HCT116 (cell line): ENCODE measurements at regions not wholly inside any gene's neighbourhood (a gene's known extent, or its start where the extent isn't known, plus 50 kb on each side); places are given as distances from the start of the nearest gene placed in this dataset.

ENCODE experiments used
- ATAC-seq: fragments of 200-7000 bp; cut with Tn5 transposase; 2 replicates; pipeline ENCODE4 v1.9.1; 2020; ENCODE audit warnings: mild to moderate bottlenecking, moderate library complexity
- BruUV-seq: library from RNA; stranded (reverse); fragments of 400-500 nt; replicated peaks from 2 replicates; lab custom pipeline; 2021; lab: Mats Ljungman, UMichigan
- CTCF ChIA-PET: fragments of 300-600 bp; sonication (Branson Sonifier 250); formaldehyde crosslinking; loops from one replicate; lab custom pipeline; 2021; ENCODE audit warnings: antibody characterized with exemption; lab: Charles Lee
- POLR2A ChIA-PET: fragments of 300-600, 350-600 bp; sonication (Branson Sonifier 250); formaldehyde crosslinking; loops from one replicate; lab custom pipeline; 2021; ENCODE audit warnings: antibody characterized with exemption; lab: Charles Lee
- RAD21 ChIA-PET, 2 experiments: fragments of 300-600 bp; sonication (Branson Sonifier 250); formaldehyde crosslinking; loops; one replicate each; lab custom pipeline; 2023; ENCODE audit warnings: low total read pairs in 2 of 2; ENCODE audit not compliant: uncharacterized antibody in 2 of 2, unreplicated experiment in 2 of 2, low non-redundant PET in 1 of 2; lab: Charles Lee
- DNase-seq: peaks from one replicate; pipeline ENCODE4 v3.0.0-alpha.2; 2010; ENCODE audit warnings: low read depth, low spot score
- H2AFZ ChIP-seq: fragments of 200-600 bp; shearing (Covaris generic), sonication (generic); 2 replicates; pipeline ENCODE4 v1.6.1; 2017; ENCODE audit warnings: low read depth, mixed run types, mixed read lengths, antibody characterized with exemption, low read length; ENCODE audit not compliant: poor library complexity, severe bottlenecking
- H3K27ac ChIP-seq: 2 replicates; pipeline ENCODE4 v1.5.1; 2012; ENCODE audit warnings: low read depth, low read length
- H3K27me3 ChIP-seq: fragments of 200-600 bp; sonication (generic); 2 replicates; pipeline ENCODE4 v1.6.1; 2016; ENCODE audit warnings: mixed run types, low read length, mixed read lengths; ENCODE audit not compliant: insufficient read depth
- H3K36me3 ChIP-seq, 2 experiments: fragments of 200-500 bp in 1 of 2; fragments of 200-600 bp in 1 of 2; sonication (Bioruptor generic) in 1 of 2; sonication (generic) in 1 of 2; 2 replicates each; pipeline versions ENCODE4 v1.5.1 to v1.6.1; 2014 to 2016; ENCODE audit warnings: low read length in 2 of 2, inconsistent platforms in 1 of 2, mixed read lengths in 1 of 2, mixed run types in 1 of 2; ENCODE audit not compliant: insufficient read depth in 2 of 2, control insufficient read depth in 1 of 2
- H3K4me1 ChIP-seq, 2 experiments: fragments of 200-600 bp in 1 of 2; sonication (generic) in 1 of 2; 2 replicates each; pipeline versions ENCODE4 v1.5.1 to v1.6.1; 2012 to 2017; ENCODE audit warnings: low read length in 2 of 2, inconsistent platforms in 1 of 2, mild to moderate bottlenecking in 1 of 2, mixed read lengths in 1 of 2, mixed run types in 1 of 2, moderate library complexity in 1 of 2; ENCODE audit not compliant: insufficient read depth in 2 of 2, control insufficient read depth in 1 of 2
- H3K4me2 ChIP-seq: fragments of 200-600 bp; sonication (generic); 2 replicates; pipeline ENCODE4 v1.6.1; 2017; ENCODE audit warnings: mixed run types, low read length, mixed read lengths
- H3K4me3 ChIP-seq, 2 experiments: fragments of 200-600 bp in 1 of 2; sonication (generic) in 1 of 2; replicated peaks in 1 of 2; 2 replicates each; pipeline ENCODE4 v1.5.1; 2011 to 2016; ENCODE audit warnings: low read length in 2 of 2, control low read depth in 1 of 2, low read depth in 1 of 2, mild to moderate bottlenecking in 1 of 2, mixed read lengths in 1 of 2, mixed run types in 1 of 2
- H3K79me2 ChIP-seq: fragments of 200-600 bp; sonication (generic); 2 replicates; pipeline ENCODE4 v1.6.1; 2017; ENCODE audit warnings: mild to moderate bottlenecking, mixed run types, low read length, moderate library complexity, mixed read lengths; ENCODE audit not compliant: insufficient read depth
- H3K9ac ChIP-seq: fragments of 200-600 bp; sonication (generic); 2 replicates; pipeline ENCODE4 v1.6.1; 2016; ENCODE audit warnings: low read length, mixed read lengths
- H3K9me2 ChIP-seq: fragments of 200-600 bp; sonication (generic), shearing (Covaris generic); 2 replicates; pipeline ENCODE4 v1.6.1; 2017; ENCODE audit warnings: mixed run types, mild to moderate bottlenecking, moderate library complexity; ENCODE audit not compliant: insufficient read depth
- H3K9me3 ChIP-seq, 2 experiments: fragments of 200-500 bp in 1 of 2; fragments of 200-600 bp in 1 of 2; sonication (Bioruptor generic) in 1 of 2; sonication (generic) in 1 of 2; 2 replicates each; pipeline ENCODE4 v1.6.1; 2014 to 2017; ENCODE audit warnings: low read length in 2 of 2, mixed read lengths in 2 of 2, inconsistent platforms in 1 of 2, low read depth in 1 of 2, mild to moderate bottlenecking in 1 of 2, mixed run types in 1 of 2, moderate library complexity in 1 of 2; ENCODE audit not compliant: control insufficient read depth in 1 of 2, insufficient read depth in 1 of 2
- H4K20me1 ChIP-seq: fragments of 200-600 bp; sonication (generic), shearing (Covaris generic); 2 replicates; pipeline ENCODE4 v1.6.1; 2017; ENCODE audit warnings: mixed run types, mild to moderate bottlenecking, moderate library complexity; ENCODE audit not compliant: insufficient read depth
- ATF3 ChIP-seq: IDR thresholded peaks from 2 replicates; pipeline ENCODE4 v1.6.1; 2012
- CBX3 ChIP-seq: IDR thresholded peaks from 2 replicates; pipeline ENCODE4 v1.6.1; 2012; ENCODE audit warnings: low read depth
- CTCF ChIP-seq, 3 experiments: fragments of 200-600 bp in 1 of 3; sonication (generic) in 1 of 3; IDR thresholded peaks in 2 of 3; conservative IDR thresholded peaks in 1 of 3; 2 replicates each; pipeline ENCODE4 v1.5.1; 2012 to 2017; ENCODE audit warnings: low read depth in 2 of 3, low read length in 2 of 3, antibody characterized with exemption in 1 of 3, borderline replicate concordance in 1 of 3, control low read depth in 1 of 3, mild to moderate bottlenecking in 1 of 3, mixed read lengths in 1 of 3, mixed run types in 1 of 3, moderate library complexity in 1 of 3; ENCODE audit not compliant: insufficient read depth in 1 of 3
- ELF1 ChIP-seq: IDR thresholded peaks from 2 replicates; pipeline ENCODE4 v1.6.1; 2012; ENCODE audit warnings: low read depth, borderline replicate concordance
- EZH2 ChIP-seq: fragments of 200-600 bp; sonication (generic); IDR thresholded peaks from 2 replicates; pipeline ENCODE4 v1.6.1; 2017; ENCODE audit warnings: antibody characterized with exemption, mixed run types
- EZH2phosphoT487 ChIP-seq: fragments of 200-600 bp; IDR thresholded peaks from 2 replicates; pipeline ENCODE4 v1.6.1; 2018; ENCODE audit warnings: antibody characterized with exemption, borderline replicate concordance
- JUND ChIP-seq: IDR thresholded peaks from 2 replicates; pipeline ENCODE4 v1.6.1; 2012
- MAX ChIP-seq: IDR thresholded peaks from 2 replicates; pipeline ENCODE4 v1.6.1; 2012
- POLR2AphosphoS5 ChIP-seq: IDR thresholded peaks from 2 replicates; pipeline ENCODE4 v1.6.1; 2011; ENCODE audit warnings: mild to moderate bottlenecking, low read depth, low read length, moderate library complexity
- RAD21 ChIP-seq: IDR thresholded peaks from 2 replicates; pipeline ENCODE4 v1.6.1; 2012; ENCODE audit warnings: low read depth, mild to moderate bottlenecking
- REST ChIP-seq: IDR thresholded peaks from 2 replicates; pipeline ENCODE4 v1.6.1; 2012; ENCODE audit warnings: low read depth
- SIN3A ChIP-seq: IDR thresholded peaks from 2 replicates; pipeline ENCODE4 v1.6.1; 2012; ENCODE audit warnings: low read depth
- SP1 ChIP-seq: IDR thresholded peaks from 2 replicates; pipeline ENCODE4 v1.6.1; 2012; ENCODE audit warnings: low read depth
- YY1 ChIP-seq: IDR thresholded peaks from 2 replicates; pipeline ENCODE4 v1.6.1; 2011; ENCODE audit warnings: low read length, low read depth, moderate library complexity, mild to moderate bottlenecking; ENCODE audit not compliant: insufficient replicate concordance; ENCODE audit errors: extremely low read depth
- ZBTB33 ChIP-seq: IDR thresholded peaks from 2 replicates; pipeline ENCODE4 v1.6.1; 2011; ENCODE audit warnings: mild to moderate bottlenecking, low read length, moderate library complexity; ENCODE audit not compliant: insufficient replicate concordance; ENCODE audit errors: extremely low read depth
- ZFX ChIP-seq: fragments of 450-650 bp; IDR thresholded peaks from 2 replicates; pipeline ENCODE4 v1.6.1; 2017
- ZNF274 ChIP-seq: fragments of 200-500 bp; sonication (Bioruptor generic); IDR thresholded peaks from 2 replicates; pipeline ENCODE4 v1.6.1; 2014; ENCODE audit warnings: mild to moderate bottlenecking, low read depth, low read length, inconsistent platforms
- intact Hi-C: fragments of 100-400 bp; cut with micrococcal nuclease; formaldehyde crosslinking; loops from 2 replicates; pipeline ENCODE4 v1.10.0; 2022

- RAD21 ChIA-PET, result no interaction called here
These were observed 143.6 kb upstream of the BACE2 start for GRCh38 chr21:41024341-41024740.

More at GRCh38 chr21:41024341-41024740, 143.6 kb upstream of the BACE2 start:
- Histone ChIP-seq H4K20me1 (no peaks in the 10 kb centered on the region), H3K9me3 (peaks cover 0 to 9% of the 10 kb centered on the region in 2 experiments; a peak in 1 of 4 replicates), H3K4me3 (no peak overlapping the region), H3K79me2 (no peaks in the 10 kb centered on the region), H3K9me2 (no peaks in the 10 kb centered on the region), H3K36me3 (no peaks in the 10 kb centered on the region), H2AFZ (no peak overlapping the region), H3K4me1 (no peaks in the 10 kb centered on the region), H3K27ac (no peak overlapping the region), H3K4me2 (no peak overlapping the region), H3K27me3 (no peaks in the 10 kb centered on the region), H3K9ac (no peak overlapping the region)
- DNase-seq (no peak), ATAC-seq (no peak)
- ChIA-PET CTCF (no interaction called here), POLR2A (no interaction called here)
- BruUV-seq, result no TSS peak
- intact Hi-C loops, result no loop called here
- TF ChIP-seq ZNF274 (no peak), POLR2AphosphoS5 (no peak), YY1 (no peak), REST (no peak), CTCF (IDR thresholded peaks at IDR 0.05 in 2 of 3, conservative IDR thresholded peaks at IDR 0.05 in 1 of 3; ENCODE audit: borderline replicate concordance in 1 of 3, insufficient read depth in 1 of 3, low read depth in 2 of 3, low read length in 2 of 3) (no peak), ELF1 (no peak), JUND (no peak), EZH2phosphoT487 (no peak), CBX3 (no peak), RAD21 (no peak), MAX (no peak), SP1 (no peak), SIN3A (no peak), ZBTB33 (no peak), ZFX (no peak), EZH2 (no peak), ATF3 (no peak)
